A673 (cell line): ENCODE measurements at regions not wholly inside any gene's neighbourhood (a gene's known extent, or its start where the extent isn't known, plus 50 kb on each side); places are given as distances from the start of the nearest gene placed in this dataset.

Experiments used
- BruUV-seq: library from RNA; stranded (reverse); fragments of 400-500 nt; replicated peaks from 2 replicates; lab custom pipeline; 2021; lab: Mats Ljungman, UMichigan
- CTCF ChIA-PET: fragments of 300-600 bp; sonication (Branson Sonifier 250); formaldehyde crosslinking; loops from one replicate; lab custom pipeline; 2022; ENCODE audit warnings: antibody characterized with exemption; lab: Charles Lee
- POLR2A ChIA-PET: fragments of 300-600 bp; sonication (Branson Sonifier 250); formaldehyde crosslinking; loops from one replicate; lab custom pipeline; 2022; ENCODE audit warnings: antibody characterized with exemption; ENCODE audit not compliant: low non-redundant PET; lab: Charles Lee
- DNase-seq: peaks from one replicate; pipeline ENCODE4 v3.0.0-alpha.2; 2015; ENCODE audit warnings: low spot score
- H3K27ac ChIP-seq: fragments of 200-600 bp; sonication (generic); 2 replicates; pipeline ENCODE4 v1.5.1; 2016; ENCODE audit warnings: mixed run types, low read depth, mild to moderate bottlenecking, mixed read lengths, antibody characterized with exemption, low read length; ENCODE audit not compliant: poor library complexity, severe bottlenecking
- H3K27me3 ChIP-seq: fragments of 200-600 bp; sonication (generic); replicated peaks from 2 replicates; pipeline ENCODE4 v1.6.1; 2017; ENCODE audit warnings: mixed run types, low read depth, mild to moderate bottlenecking, mixed read lengths, antibody characterized with exemption, low read length; ENCODE audit not compliant: insufficient read depth, poor library complexity
- H3K36me3 ChIP-seq: fragments of 200-600 bp; sonication (generic); 2 replicates; pipeline ENCODE4 v1.6.1; 2016; ENCODE audit warnings: mixed run types, mild to moderate bottlenecking, mixed read lengths, antibody characterized with exemption, low read length; ENCODE audit not compliant: insufficient read depth, poor library complexity, severe bottlenecking
- H3K4me1 ChIP-seq: fragments of 200-600 bp; sonication (generic); 2 replicates; pipeline ENCODE4 v1.6.1; 2017; ENCODE audit warnings: mixed run types, mild to moderate bottlenecking, mixed read lengths, antibody characterized with exemption, low read length; ENCODE audit not compliant: insufficient read depth, poor library complexity, severe bottlenecking
- H3K4me3 ChIP-seq: fragments of 200-600 bp; sonication (generic); 2 replicates; pipeline ENCODE4 v1.5.1; 2016; ENCODE audit warnings: low read depth, mixed run types, mild to moderate bottlenecking, mixed read lengths, low read length; ENCODE audit not compliant: poor library complexity, severe bottlenecking
- H3K9me3 ChIP-seq: fragments of 200-600 bp; sonication (generic); 2 replicates; pipeline ENCODE4 v1.6.1; 2016; ENCODE audit warnings: mixed run types, low read depth, mild to moderate bottlenecking, mixed read lengths, antibody characterized with exemption, low read length; ENCODE audit not compliant: poor library complexity, severe bottlenecking
- EZH2 ChIP-seq: fragments of 200-600 bp; sonication (generic); IDR thresholded peaks from 2 replicates; pipeline ENCODE4 v1.6.1; 2017; ENCODE audit warnings: borderline replicate concordance, low read depth, mild to moderate bottlenecking, mixed read lengths, antibody characterized with exemption, low read length; ENCODE audit not compliant: poor library complexity, severe bottlenecking
- intact Hi-C: fragments of 100-400 bp; cut with micrococcal nuclease; formaldehyde crosslinking; loops from one replicate; pipeline ENCODE4 v1.10.0; 2022; ENCODE audit not compliant: unreplicated experiment
- TF ChIP-seq, protein P1 (sequence below): fragments of 300-800, 200-600 bp; sonication (generic); conservative IDR thresholded peaks from 2 replicates; pipeline ENCODE4 v1.5.1; 2017; ENCODE audit warnings: low read depth, mild to moderate bottlenecking, antibody characterized with exemption, low read length, moderate library complexity, mixed read lengths

DNA sequence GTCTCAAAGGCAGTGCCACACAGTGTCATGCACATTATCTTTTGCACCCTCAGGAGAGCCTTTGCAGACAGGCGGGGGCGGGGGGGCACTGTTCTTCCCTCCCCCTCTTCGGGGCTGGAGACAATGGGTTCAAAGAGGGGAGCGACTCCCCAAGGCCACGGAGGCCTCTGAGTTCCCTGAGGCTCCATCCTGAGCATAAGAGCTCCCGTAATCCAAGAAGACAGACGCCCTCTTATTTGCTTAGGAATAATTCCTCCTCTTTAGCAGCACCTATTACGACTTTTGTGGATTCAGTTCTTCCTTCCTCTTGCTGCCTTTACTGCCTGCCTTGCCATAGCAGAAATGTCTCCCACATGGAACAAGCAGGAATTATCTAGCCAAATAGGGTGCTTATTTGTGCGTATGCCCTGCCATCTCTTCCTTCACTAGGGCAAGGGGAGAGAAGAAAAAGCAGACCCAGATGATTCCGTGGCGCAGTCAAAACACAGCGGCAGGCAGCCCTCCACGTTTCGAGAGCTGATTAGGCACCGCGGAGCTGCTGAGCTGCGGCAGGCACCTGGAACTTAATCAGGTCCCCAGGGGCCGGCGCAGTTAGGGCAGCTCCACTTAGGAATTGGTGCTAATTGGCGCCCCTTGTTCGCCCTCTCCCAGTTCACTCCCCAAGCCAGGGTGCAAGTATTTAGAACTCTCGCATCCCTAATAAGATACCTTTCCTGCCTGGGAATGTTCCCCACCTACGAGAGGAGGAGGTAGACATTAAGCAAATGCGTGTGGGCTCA lies 233.4 kb upstream of the MYT1L start:
- intact Hi-C loops, result no loop called here
- POLR2A ChIA-PET, result no interaction called here

DNA sequence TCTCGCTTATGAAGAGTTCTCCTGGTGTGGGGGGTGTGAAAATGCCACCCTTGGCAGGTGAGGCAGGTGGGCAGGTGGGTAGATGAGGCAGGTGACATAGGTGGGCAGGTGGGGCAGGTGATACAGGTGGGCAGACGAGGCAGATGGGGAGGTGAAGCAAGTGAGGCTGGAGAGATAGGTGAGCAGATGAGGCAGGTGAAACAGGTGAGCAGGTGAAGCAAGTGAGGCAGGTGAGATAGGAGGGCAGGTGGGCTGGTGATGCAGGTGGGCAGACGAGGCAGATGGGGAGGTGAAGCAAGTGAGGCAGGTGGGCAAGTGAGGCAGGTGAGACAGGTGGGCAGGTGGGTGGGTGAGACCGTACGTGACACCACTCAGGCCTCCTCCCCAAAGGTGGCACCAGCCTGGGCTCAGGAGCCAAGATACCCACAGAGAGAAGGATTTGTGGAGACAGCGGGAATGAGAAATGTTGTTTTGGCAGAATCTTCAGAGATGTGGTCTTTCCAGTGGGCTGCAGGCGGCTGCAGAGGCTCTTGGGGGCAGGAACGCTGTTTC lies 232.3 kb upstream of the MYT1L start:
- no peaks in the 10 kb centered on the region for H3K9me3 ChIP-seq
- no peaks in the 10 kb centered on the region for H3K4me1 ChIP-seq
- no peak for DNase-seq
- H3K27ac ChIP-seq, result no peak overlapping the region
- H3K36me3 ChIP-seq, result no peaks in the 10 kb centered on the region
- POLR2A ChIA-PET, result no interaction called here
- H3K4me3 ChIP-seq, result no peak overlapping the region
- no TSS peak for BruUV-seq
- CTCF ChIA-PET, result interaction anchor here (0.7 kb wide), 1 partner anchor 21 kb away, joined by 3 read pairs; no protein-coding TSS in a partner anchor
- intact Hi-C loops, result no loop called here
- no peaks in the 10 kb centered on the region for H3K27me3 ChIP-seq
- no peak for TF ChIP-seq EZH2
- TF ChIP-seq, protein P1, sequence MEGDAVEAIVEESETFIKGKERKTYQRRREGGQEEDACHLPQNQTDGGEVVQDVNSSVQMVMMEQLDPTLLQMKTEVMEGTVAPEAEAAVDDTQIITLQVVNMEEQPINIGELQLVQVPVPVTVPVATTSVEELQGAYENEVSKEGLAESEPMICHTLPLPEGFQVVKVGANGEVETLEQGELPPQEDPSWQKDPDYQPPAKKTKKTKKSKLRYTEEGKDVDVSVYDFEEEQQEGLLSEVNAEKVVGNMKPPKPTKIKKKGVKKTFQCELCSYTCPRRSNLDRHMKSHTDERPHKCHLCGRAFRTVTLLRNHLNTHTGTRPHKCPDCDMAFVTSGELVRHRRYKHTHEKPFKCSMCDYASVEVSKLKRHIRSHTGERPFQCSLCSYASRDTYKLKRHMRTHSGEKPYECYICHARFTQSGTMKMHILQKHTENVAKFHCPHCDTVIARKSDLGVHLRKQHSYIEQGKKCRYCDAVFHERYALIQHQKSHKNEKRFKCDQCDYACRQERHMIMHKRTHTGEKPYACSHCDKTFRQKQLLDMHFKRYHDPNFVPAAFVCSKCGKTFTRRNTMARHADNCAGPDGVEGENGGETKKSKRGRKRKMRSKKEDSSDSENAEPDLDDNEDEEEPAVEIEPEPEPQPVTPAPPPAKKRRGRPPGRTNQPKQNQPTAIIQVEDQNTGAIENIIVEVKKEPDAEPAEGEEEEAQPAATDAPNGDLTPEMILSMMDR, result no peak

More for the DNA sequence above, 233.4 kb upstream of the MYT1L start:
- no peak for DNase-seq
- H3K27ac ChIP-seq, result no peak overlapping the region
- no peaks in the 10 kb centered on the region for H3K4me1 ChIP-seq
- TF ChIP-seq, protein P1, result no peak
- no peak for TF ChIP-seq EZH2
- H3K27me3 ChIP-seq, result no peaks in the 10 kb centered on the region
- H3K4me3 ChIP-seq, result no peak overlapping the region
- BruUV-seq, result no TSS peak
- H3K9me3 ChIP-seq, result no peaks in the 10 kb centered on the region
- H3K36me3 ChIP-seq, result no peaks in the 10 kb centered on the region
- CTCF ChIA-PET, result interaction anchor here (0.7 kb wide), 1 partner anchor 22 kb away, joined by 3 read pairs; no protein-coding TSS in a partner anchor

DNA sequence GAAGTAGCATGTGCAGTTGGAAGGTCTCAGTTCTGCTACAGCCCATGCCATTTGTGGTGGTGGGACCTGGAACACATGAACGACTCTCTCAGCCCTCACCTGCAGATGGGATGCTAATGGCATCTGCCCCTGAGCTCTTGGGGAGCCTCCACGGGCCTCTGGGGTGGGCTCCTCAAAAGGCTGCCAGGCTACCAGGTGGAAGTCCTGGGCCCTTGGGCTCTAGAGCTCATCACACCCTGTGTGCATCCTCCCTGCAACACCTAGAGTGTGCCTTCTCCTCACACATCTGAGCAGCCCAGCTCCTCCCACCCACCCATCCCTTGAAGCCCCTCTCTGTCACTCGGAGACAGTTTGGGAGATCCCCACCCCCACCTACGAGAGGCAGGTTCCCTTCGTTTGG lies 231.8 kb upstream of the MYT1L start:
- Histone ChIP-seq H3K4me1 (no peaks in the 10 kb centered on the region), H3K27ac (no peak overlapping the region), H3K36me3 (no peaks in the 10 kb centered on the region), H3K9me3 (no peaks in the 10 kb centered on the region), H3K4me3 (no peak overlapping the region), H3K27me3 (no peaks in the 10 kb centered on the region)
- ChIA-PET CTCF (no interaction called here), POLR2A (no interaction called here)
- no TSS peak for BruUV-seq
- intact Hi-C loops, result no loop called here
- no peak for DNase-seq
- TF ChIP-seq, protein P1, result no peak
- no peak for TF ChIP-seq EZH2
